ENCODE measurements at regions not wholly inside any gene's neighbourhood (a gene's known extent, or its start where the extent isn't known, plus 50 kb on each side); places are given as distances from the start of the nearest gene placed in this dataset.

DNA sequence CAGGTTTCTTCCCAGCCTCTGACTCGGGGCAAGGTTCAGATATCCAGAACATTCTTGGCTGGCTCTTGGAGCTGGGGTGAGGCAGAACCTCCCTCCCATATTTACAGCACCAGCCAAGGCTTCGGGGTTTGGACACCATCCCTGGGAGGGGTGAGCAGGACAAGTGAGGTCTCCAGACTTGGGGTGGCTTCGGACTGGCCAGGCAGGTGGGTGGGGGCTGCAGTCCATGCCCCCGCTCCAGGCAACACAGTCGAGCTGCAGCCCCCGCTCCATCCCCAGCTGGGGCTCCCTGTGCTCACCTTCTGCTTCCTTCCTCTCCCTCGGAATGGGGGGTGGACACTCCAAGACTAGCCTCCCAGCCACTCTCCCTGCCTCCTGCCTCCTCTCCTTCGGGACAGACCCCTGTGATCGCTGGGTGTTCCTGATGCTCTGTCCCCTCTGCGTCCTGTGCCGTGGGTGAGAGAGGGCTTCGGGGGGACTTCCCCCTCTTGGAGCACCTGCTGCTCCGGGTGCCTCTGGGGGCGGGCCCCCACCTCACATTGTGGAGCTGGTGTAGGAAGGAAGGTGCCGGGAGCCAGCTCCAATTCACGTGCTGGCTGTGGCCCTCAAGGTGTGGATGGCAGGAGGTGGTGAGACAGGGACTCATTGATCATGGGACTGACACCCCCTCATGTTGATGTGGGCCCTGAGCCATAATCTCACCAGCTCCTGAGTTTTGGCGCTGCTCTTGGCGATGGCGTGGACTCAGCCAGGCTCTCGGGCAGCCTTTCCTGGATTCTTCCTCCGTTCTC is 189.2 kb downstream of the SEC14L1 start:
- peaks cover 74% of the 10 kb centered on the region for H4K20me1 ChIP-seq (ENCODE audit: insufficient read depth, low read length)
- peaks cover 63% of the 10 kb centered on the region for H3K4me1 ChIP-seq (ENCODE audit: insufficient read depth, low read length)
- peaks cover 11 to 29% of the 10 kb centered on the region in 2 experiments; a peak in 4 of 5 replicates for H3K36me3 ChIP-seq (replicated peaks in 1 of 2; ENCODE audit: control insufficient read depth in 1 of 2, insufficient read depth in 2 of 2, low read length in 2 of 2)
- H3K79me2 ChIP-seq (ENCODE audit: insufficient read depth, low read length) = peaks cover 92% of the 10 kb centered on the region
- intact Hi-C loops (cut with micrococcal nuclease; ENCODE audit: unreplicated experiment) = loop anchor here (1.0 to 2.0 kb wide), 2 partner anchors 65 to 165 kb away; no protein-coding TSS in a partner anchor
- WGBS (ENCODE audit: low lambda C conversion rate) = 92% methylated on average over 20 of the region's 21 CpGs
- ChIA-PET CTCF (ENCODE audit: low intra/inter-chr PET ratio, low total read pairs) (interaction anchor here (2.3 to 2.4 kb wide), 2 partner anchors 100 to 165 kb away, joined by 7 to 20 read pairs; no protein-coding TSS in a partner anchor), POLR2A (interaction anchor here (1.3 to 2.5 kb wide), 2 partner anchors 30 to 44 kb away, joined by 3 to 15 read pairs; no protein-coding TSS in a partner anchor)
- TF ChIP-seq NONO (IDR thresholded peaks at IDR 0.05) (no peak), NONO (CRISPR knock-in tag; conservative IDR thresholded peaks at IDR 0.05) (0 out of 2 replicates have a peak, but pooled peaks have one; percentile 20), TOE1 (CRISPR knock-in tag; IDR thresholded peaks at IDR 0.05) (no peak), AGO2 (optimal IDR thresholded peaks at IDR 0.05; ENCODE audit: low read depth, low read length) (peak; percentile 19), ARID5B (CRISPR knock-in tag; IDR thresholded peaks at IDR 0.05) (no peak), RBM22 (optimal IDR thresholded peaks at IDR 0.05; ENCODE audit: low read length) (peak; percentile 11), IRF2 (CRISPR knock-in tag; IDR thresholded peaks at IDR 0.05) (no peak), ZSCAN9 (CRISPR knock-in tag; IDR thresholded peaks at IDR 0.05; ENCODE audit: borderline replicate concordance) (no peak), HNRNPL (IDR thresholded peaks at IDR 0.05; ENCODE audit: low read depth, low read length) (0 out of 2 replicates have a peak, but pooled peaks have one; percentile 2), CHD4 (IDR thresholded peaks at IDR 0.05; ENCODE audit: borderline replicate concordance, low read length) (no peak), ZNF598 (CRISPR knock-in tag; IDR thresholded peaks at IDR 0.05; ENCODE audit: borderline replicate concordance) (no peak)
- no peaks in the 10 kb centered on the region for H3K9me3 ChIP-seq (ENCODE audit: low read length)
- no peaks in the 10 kb centered on the region for H3K27me3 ChIP-seq (ENCODE audit: control insufficient read depth in 1 of 2, insufficient read depth in 2 of 2, low read length in 2 of 2)
- in situ Hi-C loops (cut with HindIII; ENCODE audit: extremely low pct_ligation_motif_present, low pct_unique_long_range_greater_than_20kb) = loop anchor here (5.0 kb wide), 2 partner anchors 97 to 167 kb away; no protein-coding TSS in a partner anchor
- no peak overlapping the region for H3K9ac ChIP-seq (ENCODE audit: insufficient read depth, low read depth, low read length)
- H3K4me2 ChIP-seq (ENCODE audit: low read depth, low read length) = no peak overlapping the region
- DNase-seq (ENCODE audit: low spot score) (no peak), FAIRE-seq (no peak), ATAC-seq (no peak)
- H3K27ac ChIP-seq (ENCODE audit: extremely low read length, insufficient read depth, low read length) = no peak overlapping the region
- BruUV-seq (replicated peaks) = no TSS peak
- H3K4me3 ChIP-seq (replicated peaks in 1 of 3; ENCODE audit: insufficient read depth in 1 of 3, low read depth in 2 of 3, low read length in 3 of 3) = no peak overlapping the region
- no peak overlapping the region for H2AFZ ChIP-seq (ENCODE audit: low read length)

Data from HepG2 (cell line).